Keratinocyte (primary cell): ENCODE measurements at regions not wholly inside any gene's neighbourhood (a gene's known extent, or its start where the extent isn't known, plus 50 kb on each side); places are given as distances from the start of the nearest gene placed in this dataset.

Experiments
- DNase-seq: peaks from one replicate; pipeline ENCODE4 v3.0.0-alpha.2; 2011; ENCODE audit warnings: low read depth, missing footprints, low spot score
- FAIRE-seq: peaks from 2 replicates; lab custom pipeline; 2011; peaks lifted over from hg19 to GRCh38; lab: Jason Lieb, UNC
- H2AFZ ChIP-seq: 2 replicates; pipeline ENCODE4 v1.6.0; 2012; ENCODE audit warnings: low read length, control low read depth, inconsistent platforms; ENCODE audit not compliant: control insufficient read depth
- H3K27ac ChIP-seq: 2 replicates; pipeline ENCODE4 v1.5.1; 2011; ENCODE audit warnings: low read length; ENCODE audit not compliant: control insufficient read depth, insufficient read depth
- H3K27me3 ChIP-seq: 3 replicates; pipeline ENCODE4 v1.6.0; 2011; ENCODE audit warnings: low read length; ENCODE audit not compliant: control insufficient read depth, insufficient read depth; ENCODE audit errors: extremely low read depth
- H3K36me3 ChIP-seq, 2 experiments: 2 replicates in 1 of 2; 3 replicates in 1 of 2; pipeline ENCODE4 v1.5.1; 2011; ENCODE audit warnings: low read length in 2 of 2, mild to moderate bottlenecking in 1 of 2; ENCODE audit not compliant: control insufficient read depth in 2 of 2, insufficient read depth in 2 of 2; ENCODE audit errors: extremely low read depth in 1 of 2
- H3K4me1 ChIP-seq: 3 replicates; pipeline ENCODE4 v1.5.1; 2011; ENCODE audit warnings: low read length; ENCODE audit not compliant: control insufficient read depth, insufficient read depth; ENCODE audit errors: extremely low read depth
- H3K4me2 ChIP-seq: 3 replicates; pipeline ENCODE4 v1.6.0; 2011; ENCODE audit warnings: low read depth, low read length; ENCODE audit not compliant: control insufficient read depth, insufficient read depth; ENCODE audit errors: extremely low read depth
- H3K4me3 ChIP-seq, 3 experiments: fragments of 200-600 bp in 1 of 3; sonication (generic) in 1 of 3; 2 replicates in 2 of 3; 3 replicates in 1 of 3; pipeline ENCODE4 v1.5.1; 2011 to 2016; ENCODE audit warnings: low read length in 3 of 3, mild to moderate bottlenecking in 3 of 3, control low read depth in 2 of 3, inconsistent platforms in 1 of 3, low read depth in 1 of 3, mixed read lengths in 1 of 3, mixed run types in 1 of 3, moderate library complexity in 1 of 3; ENCODE audit not compliant: control insufficient read depth in 2 of 3, insufficient read depth in 2 of 3; ENCODE audit errors: extremely low read depth in 1 of 3
- H3K79me2 ChIP-seq: 2 replicates; pipeline ENCODE4 v1.6.0; 2012; ENCODE audit warnings: low read length; ENCODE audit not compliant: control insufficient read depth, insufficient read depth
- H3K9ac ChIP-seq: 3 replicates; pipeline ENCODE4 v1.6.0; 2011; ENCODE audit warnings: low read length; ENCODE audit not compliant: control insufficient read depth, insufficient read depth; ENCODE audit errors: extremely low read depth
- H3K9me1 ChIP-seq: 3 replicates; pipeline ENCODE4 v1.6.0; 2011; ENCODE audit warnings: low read length; ENCODE audit not compliant: control insufficient read depth, insufficient read depth; ENCODE audit errors: extremely low read depth
- H3K9me3 ChIP-seq: 2 replicates; pipeline ENCODE4 v1.5.1; 2012; ENCODE audit warnings: low read depth, low read length; ENCODE audit not compliant: control insufficient read depth
- H4K20me1 ChIP-seq: 3 replicates; pipeline ENCODE4 v1.6.0; 2011; ENCODE audit warnings: low read length; ENCODE audit not compliant: control insufficient read depth, insufficient read depth; ENCODE audit errors: extremely low read depth
- CTCF ChIP-seq, 3 experiments: IDR thresholded peaks in 1 of 3; conservative IDR thresholded peaks in 1 of 3; optimal IDR thresholded peaks in 1 of 3; 2 replicates in 2 of 3; 3 replicates in 1 of 3; pipeline versions ENCODE3 to v1.5.1; 2011; ENCODE audit warnings: low read length in 3 of 3, mild to moderate bottlenecking in 3 of 3, moderate library complexity in 2 of 3, control low read depth in 1 of 3, inconsistent platforms in 1 of 3; ENCODE audit not compliant: insufficient read depth in 2 of 3; ENCODE audit errors: extremely low read depth in 1 of 3
- EZH2 ChIP-seq: IDR thresholded peaks from one replicate; pipeline ENCODE4 v1.6.1; 2012; ENCODE audit warnings: inconsistent platforms, mild to moderate bottlenecking, low read length, moderate library complexity
- dilution Hi-C: fragments of 300-500 bp; cut with MboI; formaldehyde crosslinking; loops from one replicate; pipeline ENCODE4 v1.7.0; 2020; ENCODE audit warnings: low sequenced_read_pairs; ENCODE audit not compliant: extremely low pct_ligation_motif_present

- Histone ChIP-seq H3K4me2 (no peak overlapping the region), H3K4me3 (no peak overlapping the region), H3K36me3 (no peaks in the 10 kb centered on the region), H2AFZ (no peak overlapping the region), H3K4me1 (no peaks in the 10 kb centered on the region), H3K9me1 (no peaks in the 10 kb centered on the region), H3K9me3 (no peaks in the 10 kb centered on the region), H3K27ac (no peak overlapping the region), H3K79me2 (no peaks in the 10 kb centered on the region), H3K27me3 (no peaks in the 10 kb centered on the region), H4K20me1 (no peaks in the 10 kb centered on the region), H3K9ac (no peak overlapping the region)
- no peak for FAIRE-seq
- no peak for DNase-seq
- dilution Hi-C loops = no loop called here
- no peak for TF ChIP-seq EZH2
- TF ChIP-seq CTCF (optimal IDR thresholded peaks at IDR 0.05 in 1 of 3, IDR thresholded peaks at IDR 0.05 in 1 of 3, conservative IDR thresholded peaks at IDR 0.05 in 1 of 3; ENCODE audit: extremely low read depth in 1 of 3, insufficient read depth in 2 of 3, low read length in 3 of 3) = no peak
Measured at GRCh38 chr10:25694971-25695370, 239.1 kb upstream of the MYO3A start.

- TF ChIP-seq CTCF (optimal IDR thresholded peaks at IDR 0.05 in 1 of 3, IDR thresholded peaks at IDR 0.05 in 1 of 3, conservative IDR thresholded peaks at IDR 0.05 in 1 of 3; ENCODE audit: extremely low read depth in 1 of 3, insufficient read depth in 2 of 3, low read length in 3 of 3) (no peak), EZH2 (no peak)
- no peak for DNase-seq
- no peaks in the 10 kb centered on the region for H3K9me1 ChIP-seq
- no peak overlapping the region for H2AFZ ChIP-seq
- dilution Hi-C loops = no loop called here
- H3K9ac ChIP-seq = no peak overlapping the region
- H3K4me1 ChIP-seq = no peaks in the 10 kb centered on the region
- no peaks in the 10 kb centered on the region for H4K20me1 ChIP-seq
- no peak overlapping the region for H3K4me3 ChIP-seq
- FAIRE-seq = no peak
- H3K27me3 ChIP-seq = no peaks in the 10 kb centered on the region
- H3K9me3 ChIP-seq = no peaks in the 10 kb centered on the region
- H3K27ac ChIP-seq = no peak overlapping the region
- H3K4me2 ChIP-seq = no peak overlapping the region
- no peaks in the 10 kb centered on the region for H3K36me3 ChIP-seq
- H3K79me2 ChIP-seq = no peaks in the 10 kb centered on the region
Measured at GRCh38 chr10:25695586-25695985, 238.4 kb upstream of the MYO3A start.
